Caco-2 (cell line): ENCODE measurements at regions not wholly inside any gene's neighbourhood (a gene's known extent, or its start where the extent isn't known, plus 50 kb on each side); places are given as distances from the start of the nearest gene placed in this dataset.

Source experiments
- BruUV-seq: library from RNA; stranded (reverse); fragments of 400-500 nt; replicated peaks from 2 replicates; lab custom pipeline; 2021; lab: Mats Ljungman, UMichigan
- CTCF ChIA-PET: fragments of 300-600 bp; sonication (Branson Sonifier 250); formaldehyde crosslinking; loops from one replicate; lab custom pipeline; 2022; ENCODE audit warnings: antibody characterized with exemption; lab: Charles Lee
- POLR2A ChIA-PET: fragments of 300-600 bp; sonication (Branson Sonifier 250); formaldehyde crosslinking; loops from one replicate; lab custom pipeline; 2022; ENCODE audit warnings: antibody characterized with exemption; lab: Charles Lee
- DNase-seq, 2 experiments: peaks; one replicate each; pipeline versions ENCODE4 v3.0.0 to v3.0.0-alpha.2; 2020 to 2022
- H3K27me3 ChIP-seq: replicated peaks from 2 replicates; pipeline ENCODE4 v1.6.0; 2011; ENCODE audit warnings: low read length; ENCODE audit not compliant: control insufficient read depth, insufficient read depth
- H3K36me3 ChIP-seq: 2 replicates; pipeline ENCODE4 v1.5.1; 2011; ENCODE audit warnings: low read length; ENCODE audit not compliant: control insufficient read depth, insufficient read depth
- H3K4me1 ChIP-seq: fragments of 250-450 bp; sonication (Bioruptor Pico); 2 replicates; pipeline ENCODE4 v1.5.1; 2020; ENCODE audit warnings: mild to moderate bottlenecking
- H3K4me3 ChIP-seq: 2 replicates; pipeline ENCODE4 v1.5.1; 2011; ENCODE audit warnings: low read depth, mild to moderate bottlenecking, control low read depth, low read length
- H3K9me3 ChIP-seq: fragments of 250-450 bp; sonication (Bioruptor Pico); 2 replicates; pipeline ENCODE4 v1.5.1; 2020; ENCODE audit warnings: mild to moderate bottlenecking, moderate library complexity
- H3K27ac Mint-ChIP-seq: one replicate; pipeline ENCODE4 v1.8.0; 2022; ENCODE audit warnings: mixed read lengths; ENCODE audit not compliant: unreplicated experiment
- H3K27me3 Mint-ChIP-seq: one replicate; pipeline ENCODE4 v1.8.0; 2022; ENCODE audit warnings: mixed read lengths; ENCODE audit not compliant: insufficient read depth, unreplicated experiment
- H3K36me3 Mint-ChIP-seq: one replicate; pipeline ENCODE4 v1.8.0; 2022; ENCODE audit warnings: mild to moderate bottlenecking, mixed read lengths; ENCODE audit not compliant: insufficient read depth, unreplicated experiment
- H3K4me1 Mint-ChIP-seq: one replicate; pipeline ENCODE4 v1.8.0; 2022; ENCODE audit warnings: low read depth, mixed read lengths; ENCODE audit not compliant: unreplicated experiment
- H3K4me3 Mint-ChIP-seq: one replicate; pipeline ENCODE4 v1.8.0; 2022; ENCODE audit warnings: mild to moderate bottlenecking, moderate library complexity, mixed read lengths; ENCODE audit not compliant: unreplicated experiment
- H3K9me3 Mint-ChIP-seq: one replicate; pipeline ENCODE4 v1.8.0; 2022; ENCODE audit warnings: mixed read lengths; ENCODE audit not compliant: unreplicated experiment
- CTCF ChIP-seq, 2 experiments: fragments of 200-600 bp in 1 of 2; IDR thresholded peaks; 1 replicate in 1 of 2; 2 replicates in 1 of 2; pipeline versions ENCODE4 v1.5.1 to v1.8.0; 2011 to 2022; ENCODE audit warnings: antibody characterized with exemption in 1 of 2, control low read depth in 1 of 2, inconsistent platforms in 1 of 2, low read depth in 1 of 2, low read length in 1 of 2, mild to moderate bottlenecking in 1 of 2, moderate library complexity in 1 of 2; ENCODE audit not compliant: insufficient read depth in 1 of 2, severe bottlenecking in 1 of 2, unreplicated experiment in 1 of 2
- intact Hi-C: fragments of 100-400 bp; cut with micrococcal nuclease; formaldehyde crosslinking; loops from one replicate; pipeline ENCODE4 v1.10.0; 2022; ENCODE audit not compliant: unreplicated experiment

GRCh38 chr20:51286758-51287157 lies 255.8 kb downstream of the NFATC2 start:
- H3K36me3 Mint-ChIP-seq: no peaks in the 10 kb centered on the region
- DNase-seq: no peak
- POLR2A ChIA-PET: no interaction called here

GRCh38 chr20:51285684-51286083 lies 256.8 kb downstream of the NFATC2 start:
- H3K27me3 Mint-ChIP-seq: peaks cover 10% of the 10 kb centered on the region
- no peaks in the 10 kb centered on the region for H3K9me3 Mint-ChIP-seq
- H3K4me1 ChIP-seq: no peaks in the 10 kb centered on the region
- H3K4me3 ChIP-seq: no peak overlapping the region
- intact Hi-C loops: no loop called here
- H3K4me1 Mint-ChIP-seq: no peaks in the 10 kb centered on the region
- BruUV-seq: no TSS peak
- no peaks in the 10 kb centered on the region for H3K27me3 ChIP-seq
- POLR2A ChIA-PET: no interaction called here
- no peaks in the 10 kb centered on the region for H3K36me3 Mint-ChIP-seq
- no peak overlapping the region for H3K4me3 Mint-ChIP-seq
- DNase-seq: no peak
- 0 out of 2 replicates have a peak, but pooled peaks cover 6% of the 10 kb centered on the region for H3K9me3 ChIP-seq
- CTCF ChIA-PET: no interaction called here
- no peaks in the 10 kb centered on the region for H3K36me3 ChIP-seq
- TF ChIP-seq CTCF (IDR thresholded peaks at IDR 0.05; ENCODE audit: insufficient read depth in 1 of 2, low read depth in 1 of 2, low read length in 1 of 2, severe bottlenecking in 1 of 2, unreplicated experiment in 1 of 2): no peak
- H3K27ac Mint-ChIP-seq: no peak overlapping the region

More at GRCh38 chr20:51286758-51287157, 255.8 kb downstream of the NFATC2 start:
- Mint-ChIP-seq H3K9me3 (no peaks in the 10 kb centered on the region), H3K27me3 (peaks cover 9% of the 10 kb centered on the region), H3K4me1 (no peaks in the 10 kb centered on the region), H3K4me3 (no peak overlapping the region), H3K27ac (no peak overlapping the region)
- TF ChIP-seq CTCF (IDR thresholded peaks at IDR 0.05; ENCODE audit: insufficient read depth in 1 of 2, low read depth in 1 of 2, low read length in 1 of 2, severe bottlenecking in 1 of 2, unreplicated experiment in 1 of 2): no peak
- Histone ChIP-seq H3K27me3 (no peaks in the 10 kb centered on the region), H3K36me3 (no peaks in the 10 kb centered on the region), H3K9me3 (0 out of 2 replicates have a peak, but pooled peaks cover 6% of the 10 kb centered on the region), H3K4me1 (no peaks in the 10 kb centered on the region), H3K4me3 (no peak overlapping the region)
- intact Hi-C loops: no loop called here
- no TSS peak for BruUV-seq
- CTCF ChIA-PET: no interaction called here

- intact Hi-C loops: no loop called here
- Histone ChIP-seq H3K4me1 (no peaks in the 10 kb centered on the region), H3K4me3 (no peak overlapping the region), H3K36me3 (no peaks in the 10 kb centered on the region), H3K9me3 (0 out of 2 replicates have a peak, but pooled peaks cover 6% of the 10 kb centered on the region), H3K27me3 (no peaks in the 10 kb centered on the region)
- no peaks in the 10 kb centered on the region for H3K36me3 Mint-ChIP-seq
- no peak for DNase-seq
- BruUV-seq: no TSS peak
- no peaks in the 10 kb centered on the region for H3K4me1 Mint-ChIP-seq
- CTCF ChIA-PET: no interaction called here
- POLR2A ChIA-PET: no interaction called here
- peaks cover 6% of the 10 kb centered on the region for H3K9me3 Mint-ChIP-seq
- peaks cover 10% of the 10 kb centered on the region for H3K27me3 Mint-ChIP-seq
- no peak overlapping the region for H3K4me3 Mint-ChIP-seq
- no peak overlapping the region for H3K27ac Mint-ChIP-seq
- TF ChIP-seq CTCF (IDR thresholded peaks at IDR 0.05; ENCODE audit: insufficient read depth in 1 of 2, low read depth in 1 of 2, low read length in 1 of 2, severe bottlenecking in 1 of 2, unreplicated experiment in 1 of 2): no peak
Observed at GRCh38 chr20:51284871-51285270, 257.6 kb downstream of the NFATC2 start.
